GM23338 (cell line): ENCODE measurements at regions not wholly inside any gene's neighbourhood (a gene's known extent, or its start where the extent isn't known, plus 50 kb on each side); places are given as distances from the start of the nearest gene placed in this dataset. TPM values are rescaled to one million over a fixed set of nuclear protein-coding genes. Genes with fewer than 3 reads are reported as not detected.

Experiments
- small RNA-seq: library from RNA; depleted of rRNA; stranded (forward); fragments of <200 nt; gene quantifications from one replicate; pipeline ENCODE3, GENCODE V24; 2014; ENCODE audit warnings: low replicate concordance

Small RNA genes in the stretch of these regions (small RNA-seq; reads per million reads assigned to genes)
- gene RF00019: not detected
